ENCODE measurements at regions not wholly inside any gene's neighbourhood (a gene's known extent, or its start where the extent isn't known, plus 50 kb on each side); places are given as distances from the start of the nearest gene placed in this dataset.

GRCh38 chr14:50035214-50035613 lies 81.2 kb downstream of the VCPKMT start:
- no peak for DNase-seq (ENCODE audit: low spot score)
- in situ Hi-C loops (cut with MboI; ENCODE audit: low sequenced_read_pairs, unreplicated experiment): no loop called here
- TF ChIP-seq CTCF (IDR thresholded peaks at IDR 0.05; ENCODE audit: borderline replicate concordance, control extremely low read depth, extremely low read depth, insufficient read depth, missing control alignments): no peak

- no peak for TF ChIP-seq CTCF (IDR thresholded peaks at IDR 0.05; ENCODE audit: borderline replicate concordance, control extremely low read depth, extremely low read depth, insufficient read depth, missing control alignments)
- no peak for DNase-seq (ENCODE audit: low spot score)
- in situ Hi-C loops (cut with MboI; ENCODE audit: low sequenced_read_pairs, unreplicated experiment): no loop called here
Measured at GRCh38 chr14:50036211-50036610, 80.2 kb downstream of the VCPKMT start.

- in situ Hi-C loops (cut with MboI; ENCODE audit: low sequenced_read_pairs, unreplicated experiment): no loop called here
- DNase-seq (ENCODE audit: low spot score): no peak
- TF ChIP-seq CTCF (IDR thresholded peaks at IDR 0.05; ENCODE audit: borderline replicate concordance, control extremely low read depth, extremely low read depth, insufficient read depth, missing control alignments): no peak
Measured at GRCh38 chr14:50036637-50037036, 79.7 kb downstream of the VCPKMT start.

GRCh38 chr14:50037240-50037639 lies 79.1 kb downstream of the VCPKMT start:
- in situ Hi-C loops (cut with MboI; ENCODE audit: low sequenced_read_pairs, unreplicated experiment): no loop called here
- TF ChIP-seq CTCF (IDR thresholded peaks at IDR 0.05; ENCODE audit: borderline replicate concordance, control extremely low read depth, extremely low read depth, insufficient read depth, missing control alignments): no peak

GRCh38 chr14:50037852-50038251 lies 78.5 kb downstream of the VCPKMT start:
- no peak for TF ChIP-seq CTCF (IDR thresholded peaks at IDR 0.05; ENCODE audit: borderline replicate concordance, control extremely low read depth, extremely low read depth, insufficient read depth, missing control alignments)
- peak; percentile 51 for DNase-seq (ENCODE audit: low spot score)
- in situ Hi-C loops (cut with MboI; ENCODE audit: low sequenced_read_pairs, unreplicated experiment): no loop called here

More at GRCh38 chr14:50037240-50037639, 79.1 kb downstream of the VCPKMT start:
- DNase-seq (ENCODE audit: low spot score): no peak

GRCh38 chr14:50038398-50039119 lies 77.8 kb downstream of the VCPKMT start:
- no peak for TF ChIP-seq CTCF (IDR thresholded peaks at IDR 0.05; ENCODE audit: borderline replicate concordance, control extremely low read depth, extremely low read depth, insufficient read depth, missing control alignments)
- DNase-seq (ENCODE audit: low spot score): peak; percentile 79
- in situ Hi-C loops (cut with MboI; ENCODE audit: low sequenced_read_pairs, unreplicated experiment): no loop called here
